NCI-H2196 (cell line): ENCODE measurements at regions not wholly inside any gene's neighbourhood (a gene's known extent, or its start where the extent isn't known, plus 50 kb on each side); places are given as distances from the start of the nearest gene placed in this dataset.

Experiments
- DNase-seq: peaks from one replicate; lab custom pipeline; 2025; ENCODE audit not compliant: unreplicated experiment; lab: John Stamatoyannopoulos, UW

DNA sequence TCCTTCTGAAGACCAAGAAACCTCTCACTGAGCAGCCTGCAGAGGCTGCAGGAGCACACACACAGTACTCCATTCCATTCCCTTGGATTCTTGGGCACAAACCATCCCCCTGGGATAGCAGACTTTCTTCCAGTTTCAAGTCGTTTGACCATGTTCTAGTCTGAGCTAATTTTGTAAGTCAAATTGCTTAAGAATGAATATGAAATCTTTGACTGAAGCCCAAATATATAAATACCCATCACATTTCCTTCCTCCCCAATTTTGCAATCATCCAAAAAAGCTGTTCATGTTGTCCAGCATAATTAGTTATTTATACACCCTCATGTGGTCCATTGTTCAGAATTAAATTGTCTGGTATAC lies 231.2 kb upstream of the TPRG1 start:
- no peak for DNase-seq

DNA sequence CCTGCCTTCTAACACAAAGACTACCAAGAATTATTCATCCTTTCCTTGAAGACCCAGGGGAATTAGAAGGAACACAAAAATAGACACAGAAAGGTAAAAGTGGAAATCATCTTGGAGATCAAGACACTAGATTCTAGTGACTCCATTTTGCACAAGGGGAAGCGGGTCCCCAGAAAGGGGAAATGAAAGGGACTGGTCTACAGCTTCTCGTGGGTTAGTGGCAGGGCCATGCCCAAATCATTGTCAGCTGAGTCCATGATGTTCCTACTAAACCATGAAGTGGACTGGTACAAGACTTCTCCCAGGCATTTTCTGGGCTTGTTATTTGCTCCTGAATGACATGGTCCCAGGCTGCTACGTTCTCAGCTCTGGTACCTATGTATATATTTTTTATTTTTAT lies 230.7 kb upstream of the TPRG1 start:
- no peak for DNase-seq

DNA sequence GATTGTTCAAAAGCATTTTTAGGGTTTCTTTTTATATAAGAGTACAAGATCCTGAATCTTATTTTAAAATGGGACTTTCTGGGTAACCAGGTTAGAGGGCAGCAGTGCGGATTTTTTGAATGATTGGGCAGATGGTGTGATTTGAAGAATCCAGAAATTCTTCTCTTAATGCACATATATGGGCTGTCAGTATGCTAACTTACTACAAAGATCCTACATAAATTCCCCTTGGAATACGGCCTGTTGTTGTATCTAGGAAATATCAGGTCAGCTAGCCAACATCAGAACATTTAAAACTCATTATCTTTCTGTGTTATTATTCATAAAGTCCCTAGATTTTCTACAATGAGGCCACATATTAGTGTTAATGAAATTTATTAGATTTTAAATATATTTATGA lies 229.6 kb upstream of the TPRG1 start:
- no peak for DNase-seq

DNA sequence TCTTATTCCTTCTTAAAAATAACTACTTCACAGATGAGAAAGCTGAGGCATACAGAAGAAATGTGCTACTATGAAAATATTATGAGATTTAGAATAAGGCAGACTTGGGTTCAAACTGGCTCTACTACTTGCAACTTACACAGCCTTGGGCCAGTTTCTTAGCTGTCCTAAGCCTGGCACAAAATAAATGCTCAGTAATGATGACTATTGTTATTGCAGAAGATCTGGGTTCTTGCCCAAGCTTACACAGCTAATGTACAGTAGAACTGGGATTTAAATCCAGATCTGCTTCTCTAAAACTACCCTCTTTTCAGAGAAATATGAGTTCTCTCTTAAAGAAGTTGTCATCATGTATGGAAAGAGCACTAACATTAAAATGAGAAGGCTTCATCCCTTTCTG lies 228.2 kb upstream of the TPRG1 start:
- DNase-seq, result no peak

DNA sequence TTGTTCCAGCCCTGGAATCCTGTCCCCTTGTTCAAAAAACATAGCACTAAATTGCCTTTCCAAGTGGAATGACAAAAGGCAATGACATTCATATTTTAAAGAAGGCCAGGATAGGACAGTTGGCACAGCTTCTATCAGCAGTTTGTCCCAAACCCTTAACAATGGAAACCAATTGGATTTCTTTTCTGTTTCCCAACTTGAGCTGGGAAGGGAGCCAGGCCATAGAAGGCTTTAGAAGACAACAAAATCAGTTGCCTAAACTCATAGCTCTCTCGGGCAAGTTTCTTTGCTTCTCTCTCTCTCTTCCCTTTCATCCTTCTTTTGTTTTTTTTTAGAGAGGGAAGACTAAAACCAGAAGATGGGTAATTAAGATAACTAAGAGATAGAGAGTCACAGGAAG lies 227.7 kb upstream of the TPRG1 start:
- DNase-seq, result no peak

DNA sequence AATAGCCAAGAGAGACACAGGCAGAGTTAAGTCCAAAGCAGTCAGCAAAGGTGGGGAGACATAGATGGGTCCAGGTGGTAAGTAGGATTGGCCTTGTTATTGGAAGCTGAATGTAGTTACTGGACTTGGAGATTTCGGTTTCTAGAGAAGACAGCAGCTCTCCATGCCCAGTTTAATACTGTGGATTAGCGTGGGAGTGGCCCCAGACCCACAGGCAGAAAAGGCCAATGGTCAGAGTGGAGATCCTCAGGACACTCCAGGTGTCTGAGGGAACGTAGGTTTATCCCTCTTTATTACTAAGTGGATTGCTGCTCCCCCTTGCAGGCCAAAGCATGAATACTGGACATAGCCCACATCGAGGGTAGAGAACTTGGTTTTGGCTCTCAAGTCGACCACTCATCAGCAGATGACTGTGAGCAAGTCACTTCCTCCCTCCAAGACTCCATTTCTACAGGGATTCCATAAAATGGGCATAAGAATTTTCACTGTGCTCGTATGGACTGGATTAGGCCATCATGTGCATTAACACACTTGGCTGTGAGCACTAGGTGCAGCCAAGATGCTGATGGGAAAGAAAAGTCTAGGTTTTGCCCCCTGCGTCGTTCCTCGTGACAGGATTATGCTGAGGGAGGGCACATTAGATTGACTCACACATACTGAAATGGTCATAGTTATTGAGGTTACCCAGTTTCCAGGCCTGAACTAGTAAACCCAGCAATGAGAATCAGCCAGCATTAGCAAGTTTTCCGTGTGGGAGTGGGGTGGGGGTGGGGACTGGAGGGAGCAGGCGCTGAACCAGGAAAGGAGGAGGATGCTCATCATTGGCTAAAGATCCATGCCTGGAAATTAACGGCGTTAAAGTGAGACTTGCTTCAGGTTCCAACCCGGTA lies 225.2 kb upstream of the TPRG1 start:
- DNase-seq, result no peak

DNA sequence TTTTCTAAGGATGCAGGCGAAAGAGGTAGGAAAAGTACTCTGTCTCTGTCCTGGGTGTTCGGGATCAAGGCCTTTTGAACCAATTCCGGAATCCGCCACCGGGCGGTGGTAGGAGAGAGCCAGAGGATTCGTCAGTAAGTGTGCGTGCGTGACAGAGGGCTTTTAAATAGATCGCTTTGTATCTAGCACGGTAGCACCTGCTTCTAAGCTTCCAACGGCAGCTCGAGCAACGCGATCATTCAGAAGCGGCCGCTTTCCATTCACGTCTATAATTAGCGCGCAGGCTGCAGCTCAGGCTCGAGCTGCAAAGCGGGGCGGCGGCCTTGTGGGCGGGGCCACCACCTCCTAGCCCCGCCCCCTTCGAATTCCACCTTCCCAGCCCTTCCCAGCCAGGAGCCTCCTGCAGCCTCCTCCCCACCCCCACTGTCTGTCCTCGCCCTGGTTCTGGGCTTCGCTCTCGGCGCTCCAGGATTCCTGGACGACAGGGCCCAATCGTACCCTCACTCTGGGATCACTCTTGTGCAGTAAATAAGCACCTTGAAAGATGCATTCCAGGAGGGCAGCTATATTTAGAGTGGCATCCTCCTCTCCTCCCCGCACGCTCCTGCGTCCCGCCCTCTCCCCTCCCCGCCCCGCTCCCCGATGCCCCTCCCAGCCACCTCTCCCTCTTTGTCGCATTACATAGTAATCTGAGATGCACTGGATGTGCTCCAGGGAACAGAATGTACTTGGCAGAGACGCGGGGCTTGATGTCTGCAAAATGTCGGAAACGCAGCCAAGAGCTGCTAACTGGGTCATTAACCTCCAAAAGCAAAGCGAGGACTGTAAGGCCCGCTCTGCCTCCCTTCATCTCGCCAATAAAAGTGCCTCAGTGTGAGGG lies 224.1 kb upstream of the TPRG1 start:
- DNase-seq, result peak; percentile 100

DNA sequence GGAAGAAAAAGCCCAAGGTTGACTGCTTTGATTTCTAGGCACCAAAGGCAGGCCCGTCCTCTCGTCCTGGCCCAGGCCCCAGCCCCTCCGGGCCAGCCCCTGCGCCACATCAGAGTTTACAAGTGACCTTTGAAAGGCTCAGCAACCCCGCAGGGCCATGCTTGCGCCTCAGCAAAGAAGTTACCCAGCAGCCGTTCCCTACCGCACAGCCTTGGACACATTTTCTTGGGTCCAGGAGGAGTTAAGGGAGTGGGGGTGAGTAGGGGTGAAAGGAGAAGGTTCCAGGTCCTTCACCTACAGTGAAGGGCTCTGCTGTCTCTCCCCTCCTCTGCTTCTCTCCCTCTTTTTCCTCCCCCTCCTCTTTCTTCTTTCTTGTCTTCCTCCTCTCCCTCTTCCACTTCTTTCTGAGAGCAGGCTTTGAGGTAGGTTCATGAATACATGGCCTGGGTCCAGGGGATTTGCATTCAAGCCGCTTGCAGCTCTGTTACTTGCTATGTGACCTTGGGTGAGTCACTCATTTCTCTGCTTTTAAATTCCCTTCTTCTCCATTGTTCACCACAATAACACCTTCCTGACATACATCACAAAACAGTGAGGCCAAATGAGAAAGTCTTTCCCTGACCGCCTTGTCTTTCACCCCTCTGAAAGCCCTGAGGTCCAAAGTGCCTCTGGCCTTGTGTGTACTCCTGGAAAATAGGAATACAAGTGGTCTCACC lies 223.3 kb upstream of the TPRG1 start:
- DNase-seq, result peak; percentile 67

DNA sequence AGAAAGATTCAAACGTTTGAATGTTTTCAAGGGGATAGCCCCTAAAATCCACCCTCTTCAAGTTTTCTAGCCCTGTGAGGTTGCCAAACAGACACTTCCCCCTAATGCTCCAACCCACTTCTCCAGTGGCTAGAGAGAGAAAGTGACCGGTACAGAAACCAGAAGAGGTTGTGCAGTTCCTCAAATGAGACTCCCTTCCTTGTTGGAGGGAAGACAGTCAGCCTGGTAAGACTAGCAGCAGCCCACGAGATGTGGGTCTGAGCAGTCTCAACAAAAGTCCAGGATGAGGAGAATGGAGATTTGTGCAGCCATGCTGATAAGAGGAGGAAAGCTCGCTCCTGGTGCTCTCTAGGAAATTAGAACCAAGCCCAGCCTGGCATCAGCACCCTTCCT lies 222.8 kb upstream of the TPRG1 start:
- no peak for DNase-seq

DNA sequence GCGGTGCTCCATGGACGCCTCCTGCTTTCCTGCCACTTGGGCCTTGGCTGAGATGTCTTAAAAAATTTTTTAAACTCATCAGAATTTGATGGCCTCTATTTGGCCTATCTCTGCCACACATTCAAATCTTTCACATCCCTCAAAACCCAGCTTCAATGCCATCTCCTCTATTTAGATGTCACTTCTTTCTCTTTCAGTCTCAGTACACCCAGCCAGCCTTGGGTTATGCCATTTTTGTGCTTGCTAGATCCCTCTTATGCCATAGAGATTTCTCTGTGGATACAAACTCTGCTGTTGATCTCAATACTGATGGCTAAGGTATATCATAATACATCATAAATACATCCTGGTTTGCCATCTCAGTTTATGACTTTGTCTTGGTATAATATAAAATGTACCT lies 222.3 kb upstream of the TPRG1 start:
- DNase-seq, result no peak

DNA sequence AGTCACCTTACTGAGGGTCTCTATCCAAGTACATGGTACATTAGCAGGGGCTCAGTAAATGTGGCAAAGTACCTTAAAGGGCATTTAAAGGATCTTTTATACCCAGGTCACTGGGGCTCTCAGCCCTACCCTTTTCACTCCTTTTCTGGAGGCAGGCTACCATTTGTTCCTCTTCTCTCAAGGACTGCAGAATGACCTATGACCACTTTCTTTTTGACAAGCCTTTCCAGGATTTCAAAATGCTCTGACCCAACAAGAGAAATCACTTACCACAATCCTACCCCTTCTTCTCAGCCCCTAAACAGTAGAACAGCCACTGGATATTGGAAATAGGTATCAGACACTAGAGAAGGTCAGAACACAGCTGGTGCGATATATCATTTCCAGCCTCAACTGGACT lies 221.8 kb upstream of the TPRG1 start:
- no peak for DNase-seq

DNA sequence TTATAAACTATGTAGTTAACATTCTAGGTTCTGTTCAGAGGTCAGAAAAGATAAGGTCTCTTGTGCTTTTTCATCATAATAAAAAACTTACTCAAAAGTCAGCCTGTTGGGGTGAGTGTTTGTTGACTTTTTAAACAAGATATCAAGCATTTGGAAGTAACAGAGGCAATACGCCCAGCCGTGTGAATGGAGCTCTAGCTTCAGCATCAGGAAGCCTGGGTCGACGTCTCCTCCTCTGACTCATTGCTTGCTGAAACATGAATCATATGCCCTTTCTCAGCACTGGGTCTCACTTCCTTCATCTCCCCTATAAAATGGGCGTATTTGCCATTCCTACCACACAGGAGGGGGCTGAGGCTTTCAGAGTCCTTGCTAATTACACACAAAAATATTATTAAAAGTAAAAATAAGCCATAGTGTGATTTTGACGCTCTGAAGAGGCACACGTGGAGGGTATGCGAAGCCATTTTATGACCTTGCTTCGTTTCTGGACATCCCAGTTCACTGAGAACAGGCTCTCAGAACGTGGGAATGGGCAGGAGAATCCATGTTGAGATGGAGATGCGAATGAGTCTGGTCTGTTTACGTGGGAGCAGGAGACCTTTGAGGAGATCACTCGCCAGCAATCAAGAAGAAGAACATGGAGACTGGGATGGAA lies 220.8 kb upstream of the TPRG1 start:
- no peak for DNase-seq

DNA sequence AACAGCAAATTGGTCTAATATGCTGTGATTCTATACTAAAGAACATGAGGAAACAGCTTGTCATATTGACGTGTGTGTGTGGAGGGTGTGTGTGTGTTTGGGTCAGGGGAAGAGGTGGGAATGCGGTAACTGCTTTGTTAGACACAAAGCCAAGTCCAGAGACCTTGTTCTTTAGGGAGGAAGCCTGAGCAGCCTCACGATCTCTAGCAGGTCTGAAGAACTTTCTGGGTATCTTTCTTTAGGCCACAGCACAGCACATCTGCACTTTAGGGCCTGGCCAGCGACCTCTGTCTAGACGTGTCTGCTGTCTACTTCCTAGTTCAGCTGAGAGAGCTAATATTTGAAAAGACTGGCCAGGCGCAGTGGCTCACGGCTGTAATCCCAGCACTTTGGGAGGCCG lies 220.0 kb upstream of the TPRG1 start:
- DNase-seq, result no peak

DNA sequence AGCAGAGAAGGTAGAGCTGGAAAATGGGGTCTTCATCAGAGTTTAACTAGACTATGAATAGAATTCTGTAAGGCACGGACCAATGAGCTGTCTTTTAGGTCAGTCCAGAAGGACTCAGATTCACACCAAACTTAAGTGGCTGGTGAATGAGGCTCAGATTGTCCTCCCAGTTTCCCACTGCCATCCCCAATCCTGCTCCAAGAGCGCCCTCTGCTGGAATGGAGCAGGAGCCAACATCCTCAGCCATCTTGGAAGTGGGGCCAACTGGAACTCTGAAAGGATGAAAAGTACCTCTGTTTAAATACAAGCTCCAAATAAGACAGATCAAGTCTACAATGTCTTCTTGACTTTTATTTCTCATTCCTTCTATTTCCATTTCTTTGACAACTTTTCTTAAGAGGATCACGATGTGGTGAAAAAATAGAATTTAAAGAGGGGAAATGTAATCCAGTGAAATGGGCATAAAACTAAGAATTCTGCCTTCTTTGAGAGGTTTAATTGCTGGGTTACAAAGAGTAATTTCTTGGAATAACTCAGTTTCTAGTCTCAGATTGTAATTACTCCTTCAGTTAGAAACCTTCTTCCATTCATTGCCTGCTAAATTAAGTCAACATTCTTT lies 217.1 kb upstream of the TPRG1 start:
- peak; percentile 98 for DNase-seq

DNA sequence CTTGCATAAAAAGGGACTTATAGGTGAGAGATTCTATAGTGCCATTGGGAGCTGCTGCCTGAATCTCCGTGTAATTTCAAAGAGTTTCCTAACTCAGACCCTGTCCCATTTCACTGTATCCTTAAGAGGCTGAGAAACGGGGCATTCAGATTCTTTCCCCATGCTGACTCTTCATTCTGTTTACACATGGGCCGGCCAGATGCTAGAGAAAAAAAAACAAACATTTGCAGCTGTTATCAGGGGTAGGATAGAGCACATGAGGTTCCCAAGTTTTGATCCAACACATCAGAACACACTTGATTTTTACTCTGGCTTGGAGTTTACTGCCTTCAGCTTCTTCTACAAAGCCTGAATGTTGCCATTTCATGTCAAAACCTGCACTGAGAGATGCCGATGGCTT lies 215.9 kb upstream of the TPRG1 start:
- DNase-seq, result no peak

DNA sequence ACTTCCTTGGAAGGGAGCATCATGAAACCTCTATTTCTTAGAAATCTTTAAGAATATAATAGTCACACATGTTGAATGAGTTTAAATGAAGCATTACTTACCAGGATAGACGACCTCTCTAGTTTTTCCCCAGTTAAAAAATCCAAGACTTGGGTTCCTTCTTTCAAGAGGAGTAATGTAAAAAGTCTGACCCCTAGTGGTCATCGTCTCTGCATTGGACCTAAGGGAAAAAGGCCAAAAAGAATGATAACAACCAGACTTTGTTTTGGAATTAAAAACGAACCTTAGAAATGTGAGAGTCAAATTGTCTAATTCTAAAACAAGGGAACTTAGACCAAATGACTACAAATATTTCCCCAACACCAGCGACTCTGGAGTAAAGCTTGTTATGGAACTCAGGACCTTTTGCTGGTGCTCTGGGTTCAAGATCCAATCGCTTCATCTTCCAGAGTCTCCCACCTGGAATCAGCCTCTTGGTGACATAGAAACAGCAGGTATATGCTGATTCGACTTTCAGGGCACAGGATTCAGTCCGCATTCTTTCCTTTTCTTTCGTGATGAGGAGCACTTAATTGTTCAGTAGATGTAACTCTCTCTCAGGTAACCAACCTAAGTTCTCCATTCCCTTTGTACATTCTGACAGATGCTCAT lies 214.8 kb upstream of the TPRG1 start:
- DNase-seq, result peak; percentile 80

DNA sequence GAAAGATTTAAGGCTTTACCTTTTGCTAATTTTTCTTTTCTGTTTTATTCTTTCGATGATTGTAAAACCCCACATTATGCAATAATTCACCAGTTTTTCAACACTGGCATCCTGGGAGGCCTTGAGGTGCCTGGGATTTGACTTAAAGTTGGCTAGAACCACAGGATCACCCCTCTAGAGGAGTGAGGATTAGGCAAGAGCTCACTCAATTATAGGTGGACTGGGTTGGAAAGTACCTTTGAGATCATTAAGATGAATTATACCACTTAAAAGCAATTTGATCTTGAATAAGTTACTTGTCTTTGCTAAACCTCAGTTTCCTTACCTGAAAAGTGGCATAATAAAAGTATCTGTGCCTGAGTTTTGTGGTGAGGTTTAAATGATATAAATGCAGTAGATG lies 212.8 kb upstream of the TPRG1 start:
- no peak for DNase-seq

DNA sequence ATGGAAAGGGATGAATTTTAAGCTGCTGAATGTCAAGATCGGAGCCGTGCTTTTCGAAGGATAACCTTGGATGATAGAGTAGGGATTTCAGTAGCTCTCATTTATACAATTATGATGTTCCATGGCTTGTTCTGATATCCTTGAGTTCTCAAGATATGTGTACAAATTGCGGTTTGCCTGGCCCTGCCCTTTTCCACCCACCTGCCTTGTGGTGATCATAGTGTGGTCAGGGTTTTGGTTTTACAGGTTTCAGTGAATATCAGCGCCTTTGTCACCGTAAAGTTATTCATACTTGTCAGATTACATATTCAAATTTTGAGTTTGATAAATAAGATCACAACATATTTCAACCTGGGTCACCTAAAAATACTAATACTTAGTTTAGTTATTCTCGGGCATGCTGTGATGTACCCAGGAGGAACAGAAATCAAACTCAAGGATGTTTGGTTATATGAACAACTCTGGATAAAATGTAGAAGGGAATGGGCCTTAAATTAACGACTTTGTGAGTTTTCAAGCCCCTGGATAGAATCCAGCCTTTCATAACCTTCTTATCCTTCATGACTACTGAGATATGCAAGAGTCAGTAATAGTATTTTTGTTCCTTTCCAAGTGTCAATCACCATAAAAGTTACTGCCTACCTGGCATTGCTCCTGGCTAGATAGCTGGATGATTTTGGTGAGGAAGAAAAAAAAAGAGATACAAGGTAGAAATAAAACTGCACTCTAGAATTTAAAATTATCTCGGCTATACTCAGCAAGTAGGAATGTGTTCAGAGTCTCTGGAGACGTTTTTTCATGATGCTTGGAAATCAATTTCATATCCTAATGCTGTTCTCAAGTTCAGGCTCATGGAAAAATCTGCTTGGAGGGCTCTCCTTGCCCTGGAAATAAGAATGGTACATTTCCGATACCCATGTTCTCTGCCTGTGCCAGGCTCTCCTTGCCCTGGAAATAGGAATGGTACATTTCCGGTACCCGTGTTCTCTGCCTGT lies 209.2 kb upstream of the TPRG1 start:
- no peak for DNase-seq

DNA sequence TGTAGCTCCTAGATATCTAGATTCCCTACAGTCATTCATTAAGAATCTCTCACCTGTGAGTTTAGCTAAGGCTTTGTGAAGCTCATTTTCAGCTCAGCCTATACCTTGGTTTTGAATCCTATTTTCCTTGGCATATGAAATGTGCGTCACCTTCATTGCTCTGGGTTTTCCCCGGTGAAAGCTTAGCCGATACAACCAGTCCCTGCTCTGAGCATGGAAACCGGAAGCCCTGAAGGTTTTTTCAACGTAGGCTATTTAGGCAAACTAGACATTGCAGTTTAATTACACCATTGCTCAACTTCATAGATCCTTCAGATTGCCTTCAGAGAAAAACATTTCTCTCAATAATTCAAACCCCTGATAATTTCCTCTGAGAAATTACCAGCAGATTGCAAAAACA lies 206.8 kb upstream of the TPRG1 start:
- no peak for DNase-seq
